ENCODE measurements at regions not wholly inside any gene's neighbourhood (a gene's known extent, or its start where the extent isn't known, plus 50 kb on each side); places are given as distances from the start of the nearest gene placed in this dataset.

DNA sequence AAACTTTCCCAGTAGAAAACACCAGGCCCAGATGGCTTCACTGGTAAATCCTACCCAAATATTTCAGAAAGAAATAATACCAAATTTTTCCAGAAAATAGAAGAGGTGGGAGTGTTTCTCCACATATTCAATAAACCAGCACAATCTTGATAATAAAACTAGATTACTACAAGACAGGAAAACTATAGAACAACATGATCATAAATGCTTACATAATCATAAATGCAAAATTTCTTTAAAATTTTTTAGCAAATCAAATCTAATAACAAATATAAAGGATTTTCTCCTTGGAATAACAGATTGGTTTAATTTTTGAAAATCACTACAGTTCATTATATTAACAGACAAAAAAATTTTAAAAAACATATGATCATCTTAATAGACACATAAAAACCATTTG is 294.5 kb downstream of the BCL11B start:
- Histone ChIP-seq H3K27me3 (ENCODE audit: control insufficient read depth in 5 of 5, insufficient read depth in 4 of 5, low read length in 5 of 5) (no peaks in the 10 kb centered on the region), H3K36me3 (ENCODE audit: control insufficient read depth in 5 of 5, insufficient read depth in 5 of 5, low read length in 5 of 5) (no peaks in the 10 kb centered on the region), H3K9me3 (ENCODE audit: control insufficient read depth in 5 of 5, low read length in 5 of 5) (peaks cover 0 to 9% (median 5%) of the 10 kb centered on the region in 5 donors), H3K27ac (ENCODE audit: low read depth, low read length) (no peak overlapping the region), H3K9ac (ENCODE audit: low read length in 5 of 5) (no peak overlapping the region), H3K4me3 (ENCODE audit: low read depth in 1 of 5, low read length in 5 of 5) (no peak overlapping the region), H3K4me1 (ENCODE audit: control insufficient read depth in 5 of 5, insufficient read depth in 5 of 5, low read length in 5 of 5) (no peaks in the 10 kb centered on the region)

DNA sequence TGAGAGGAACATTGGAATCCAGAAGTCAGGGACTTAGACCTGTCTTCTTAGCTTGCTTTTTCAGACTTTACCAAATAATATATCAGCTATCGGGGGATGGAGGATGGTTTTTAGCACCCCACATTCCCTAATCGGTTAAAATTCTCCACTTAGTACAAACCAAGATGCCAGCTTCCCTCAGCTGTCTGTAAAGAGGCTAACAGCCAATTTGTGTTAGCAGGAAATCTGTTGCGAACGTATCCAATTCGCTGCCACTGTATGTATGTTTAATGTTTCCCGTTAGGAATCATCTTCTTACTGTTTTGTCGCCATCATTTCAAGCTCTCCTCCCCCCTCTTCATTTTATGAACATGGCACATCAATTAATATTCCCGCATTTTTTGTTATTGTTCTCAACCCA is 289.0 kb downstream of the BCL11B start:
- Histone ChIP-seq H3K9me3 (ENCODE audit: control insufficient read depth in 5 of 5, low read length in 5 of 5) (peaks cover 0 to 7% (median 5%) of the 10 kb centered on the region in 5 donors), H3K4me3 (ENCODE audit: low read depth in 1 of 5, low read length in 5 of 5) (no peak overlapping the region), H3K9ac (ENCODE audit: low read length in 5 of 5) (no peak overlapping the region), H3K36me3 (ENCODE audit: control insufficient read depth in 5 of 5, insufficient read depth in 5 of 5, low read length in 5 of 5) (no peaks in the 10 kb centered on the region), H3K4me1 (ENCODE audit: control insufficient read depth in 5 of 5, insufficient read depth in 5 of 5, low read length in 5 of 5) (no peaks in the 10 kb centered on the region), H3K27me3 (ENCODE audit: control insufficient read depth in 5 of 5, insufficient read depth in 4 of 5, low read length in 5 of 5) (no peaks in the 10 kb centered on the region), H3K27ac (ENCODE audit: low read depth, low read length) (no peak overlapping the region)

DNA sequence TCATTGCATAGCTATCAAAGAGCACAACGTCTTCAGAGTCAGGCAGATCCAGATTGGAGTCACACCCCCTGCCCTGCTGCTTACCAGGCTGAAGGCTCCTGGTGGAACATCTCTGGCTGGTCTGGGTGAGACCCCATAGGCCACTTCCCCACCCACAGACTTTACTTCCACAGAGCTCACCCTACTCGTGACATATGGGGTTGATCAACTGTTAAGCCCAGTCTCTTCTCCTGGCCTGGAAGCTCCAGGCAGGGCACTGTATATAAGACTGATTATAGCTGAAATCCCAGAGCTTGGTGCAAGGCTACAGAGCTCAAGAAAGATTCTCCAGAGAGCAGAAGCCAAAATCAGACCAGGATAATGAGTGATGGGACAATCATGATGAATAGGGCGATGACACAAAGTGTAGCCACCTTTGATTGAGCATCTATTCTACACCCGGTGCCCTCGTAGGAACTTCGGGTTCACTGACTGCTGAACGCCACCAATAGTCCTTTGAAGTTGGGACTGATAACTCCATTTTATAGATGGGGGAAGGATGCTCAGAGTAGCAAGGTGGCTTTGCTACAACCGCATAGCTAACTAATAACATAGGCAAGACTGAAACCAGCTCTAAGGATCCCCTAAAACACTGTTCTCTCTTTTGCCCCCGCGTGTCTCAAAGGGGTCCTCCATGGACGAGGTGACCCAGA is 287.8 kb downstream of the BCL11B start:
- no peaks in the 10 kb centered on the region for H3K4me1 ChIP-seq (ENCODE audit: control insufficient read depth in 5 of 5, insufficient read depth in 5 of 5, low read length in 5 of 5)
- H3K9ac ChIP-seq (ENCODE audit: low read length in 5 of 5): no peak overlapping the region
- no peaks in the 10 kb centered on the region for H3K27me3 ChIP-seq (ENCODE audit: control insufficient read depth in 5 of 5, insufficient read depth in 4 of 5, low read length in 5 of 5)
- no peak overlapping the region for H3K27ac ChIP-seq (ENCODE audit: low read depth, low read length)
- H3K9me3 ChIP-seq (ENCODE audit: control insufficient read depth in 5 of 5, low read length in 5 of 5): peaks cover 0 to 2% (median 0%) of the 10 kb centered on the region in 5 donors
- no peaks in the 10 kb centered on the region for H3K36me3 ChIP-seq (ENCODE audit: control insufficient read depth in 5 of 5, insufficient read depth in 5 of 5, low read length in 5 of 5)
- H3K4me3 ChIP-seq (ENCODE audit: low read depth in 1 of 5, low read length in 5 of 5): no peak overlapping the region

DNA sequence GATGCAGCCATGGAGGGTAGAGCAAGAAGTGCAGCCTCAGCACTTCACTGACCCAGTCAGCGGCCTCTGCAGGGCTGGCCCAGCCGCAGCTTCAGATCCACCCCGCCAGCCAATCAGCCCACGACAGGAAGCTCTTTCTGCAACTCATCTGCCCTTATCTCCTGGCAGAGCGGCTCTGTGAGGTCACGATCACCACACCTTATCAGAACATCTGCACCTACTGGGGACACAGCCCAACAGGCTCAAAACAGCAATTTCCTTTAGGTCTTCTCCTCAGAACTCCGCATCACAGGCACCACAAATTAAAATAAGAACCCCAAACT is 287.3 kb downstream of the BCL11B start:
- no peaks in the 10 kb centered on the region for H3K36me3 ChIP-seq (ENCODE audit: control insufficient read depth in 5 of 5, insufficient read depth in 5 of 5, low read length in 5 of 5)
- no peaks in the 10 kb centered on the region for H3K27me3 ChIP-seq (ENCODE audit: control insufficient read depth in 5 of 5, insufficient read depth in 4 of 5, low read length in 5 of 5)
- no peaks in the 10 kb centered on the region for H3K9me3 ChIP-seq (ENCODE audit: control insufficient read depth in 5 of 5, low read length in 5 of 5)
- no peaks in the 10 kb centered on the region for H3K4me1 ChIP-seq (ENCODE audit: control insufficient read depth in 5 of 5, insufficient read depth in 5 of 5, low read length in 5 of 5)
- H3K27ac ChIP-seq (ENCODE audit: low read depth, low read length): no peak overlapping the region
- H3K4me3 ChIP-seq (ENCODE audit: low read depth in 1 of 5, low read length in 5 of 5): no peak overlapping the region
- no peak overlapping the region for H3K9ac ChIP-seq (ENCODE audit: low read length in 5 of 5)

DNA sequence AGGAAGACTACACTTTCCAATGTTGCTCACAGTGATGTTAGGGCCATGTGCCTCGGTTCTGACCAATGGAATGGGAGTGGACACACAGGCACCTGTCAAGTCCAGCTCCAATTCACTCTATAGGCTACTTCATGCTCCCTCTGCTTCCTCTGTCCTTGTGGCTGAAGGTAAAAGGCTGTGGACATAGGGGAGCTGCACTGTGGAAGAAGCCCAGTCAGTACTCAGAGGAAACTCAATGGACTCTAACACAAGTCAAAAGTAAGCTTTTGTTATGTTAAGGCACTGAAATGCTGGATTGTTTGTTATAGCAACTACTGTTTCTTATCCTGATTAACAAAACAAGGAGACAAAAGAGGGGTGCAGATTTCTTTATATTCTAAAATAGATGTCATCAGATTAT is 278.2 kb downstream of the BCL11B start:
- peaks cover 0 to 4% (median 0%) of the 10 kb centered on the region in 5 donors for H3K9me3 ChIP-seq (ENCODE audit: control insufficient read depth in 5 of 5, low read length in 5 of 5)
- no peak overlapping the region for H3K9ac ChIP-seq (ENCODE audit: low read length in 5 of 5)
- no peaks in the 10 kb centered on the region for H3K36me3 ChIP-seq (ENCODE audit: control insufficient read depth in 5 of 5, insufficient read depth in 5 of 5, low read length in 5 of 5)
- no peak overlapping the region for H3K4me3 ChIP-seq (ENCODE audit: low read depth in 1 of 5, low read length in 5 of 5)
- H3K4me1 ChIP-seq (ENCODE audit: control insufficient read depth in 5 of 5, insufficient read depth in 5 of 5, low read length in 5 of 5): no peaks in the 10 kb centered on the region
- peaks cover 0 to 4% (median 0%) of the 10 kb centered on the region in 5 donors for H3K27me3 ChIP-seq (ENCODE audit: control insufficient read depth in 5 of 5, insufficient read depth in 4 of 5, low read length in 5 of 5)
- no peak overlapping the region for H3K27ac ChIP-seq (ENCODE audit: low read depth, low read length)

DNA sequence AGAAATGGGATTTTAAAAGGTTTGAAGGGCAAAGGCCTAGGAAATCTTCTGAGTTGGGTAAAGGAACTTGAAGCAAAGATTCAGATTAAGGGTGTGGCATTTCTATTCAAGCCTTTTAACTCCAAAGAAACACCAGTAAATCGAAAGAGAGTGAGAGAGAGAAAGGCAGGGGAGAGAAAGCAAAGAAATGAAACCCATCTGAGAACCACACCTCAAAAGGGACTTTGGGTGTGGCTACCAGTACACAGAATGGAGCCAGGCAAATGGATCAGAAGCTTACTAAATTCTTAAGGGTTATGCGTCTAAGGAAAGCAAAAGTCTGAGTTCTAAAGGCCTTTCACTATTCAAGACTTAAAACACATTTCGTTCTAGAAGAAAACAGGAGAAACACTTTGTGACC is 277.4 kb downstream of the BCL11B start:
- H3K9me3 ChIP-seq (ENCODE audit: control insufficient read depth in 5 of 5, low read length in 5 of 5): peaks cover 0 to 4% (median 0%) of the 10 kb centered on the region in 5 donors
- no peak overlapping the region for H3K27ac ChIP-seq (ENCODE audit: low read depth, low read length)
- H3K9ac ChIP-seq (ENCODE audit: low read length in 5 of 5): no peak overlapping the region
- no peaks in the 10 kb centered on the region for H3K4me1 ChIP-seq (ENCODE audit: control insufficient read depth in 5 of 5, insufficient read depth in 5 of 5, low read length in 5 of 5)
- H3K4me3 ChIP-seq (ENCODE audit: low read depth in 1 of 5, low read length in 5 of 5): no peak overlapping the region
- no peaks in the 10 kb centered on the region for H3K36me3 ChIP-seq (ENCODE audit: control insufficient read depth in 5 of 5, insufficient read depth in 5 of 5, low read length in 5 of 5)
- peaks cover 0 to 4% (median 0%) of the 10 kb centered on the region in 5 donors for H3K27me3 ChIP-seq (ENCODE audit: control insufficient read depth in 5 of 5, insufficient read depth in 4 of 5, low read length in 5 of 5)

DNA sequence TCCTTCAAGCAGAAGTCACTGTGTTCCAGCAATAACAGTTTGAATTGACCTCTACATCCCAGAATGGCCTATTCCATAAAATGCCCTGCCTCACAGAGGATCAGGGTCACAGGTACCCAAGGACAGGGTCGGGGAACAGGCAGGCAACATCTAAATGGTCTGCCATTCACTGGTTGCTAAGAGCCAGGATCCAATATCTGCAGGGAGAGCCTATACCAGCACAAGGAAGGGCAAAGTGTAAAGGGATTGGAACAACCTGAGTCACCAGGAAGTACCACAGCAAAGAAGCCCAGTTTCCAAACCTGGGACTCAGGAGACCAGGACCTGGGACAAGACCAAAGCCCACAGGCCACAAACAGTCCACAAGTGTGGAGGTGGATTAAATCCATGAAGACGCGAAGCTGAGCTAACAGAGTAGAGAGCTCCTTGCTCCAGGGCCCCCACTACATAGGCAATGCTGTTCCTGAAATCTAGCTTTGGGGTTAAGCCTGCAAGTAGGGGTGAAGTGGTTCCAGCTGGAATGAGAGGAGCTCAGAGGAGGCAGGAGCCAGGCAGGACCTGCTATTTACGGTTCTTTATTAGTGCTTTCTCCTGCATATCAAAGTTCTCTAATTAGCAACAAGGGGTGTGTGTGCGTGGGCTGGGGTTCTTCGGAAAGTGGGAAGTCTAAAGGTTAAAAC is 274.3 kb downstream of the BCL11B start:
- H3K4me3 ChIP-seq (ENCODE audit: low read depth in 1 of 5, low read length in 5 of 5): no peak overlapping the region
- peaks cover 0 to 4% (median 0%) of the 10 kb centered on the region in 5 donors for H3K27me3 ChIP-seq (ENCODE audit: control insufficient read depth in 5 of 5, insufficient read depth in 4 of 5, low read length in 5 of 5)
- H3K36me3 ChIP-seq (ENCODE audit: control insufficient read depth in 5 of 5, insufficient read depth in 5 of 5, low read length in 5 of 5): no peaks in the 10 kb centered on the region
- peaks cover 0 to 4% (median 0%) of the 10 kb centered on the region in 5 donors for H3K9me3 ChIP-seq (ENCODE audit: control insufficient read depth in 5 of 5, low read length in 5 of 5)
- no peak overlapping the region for H3K9ac ChIP-seq (ENCODE audit: low read length in 5 of 5)
- H3K4me1 ChIP-seq (ENCODE audit: control insufficient read depth in 5 of 5, insufficient read depth in 5 of 5, low read length in 5 of 5): no peaks in the 10 kb centered on the region
- no peak overlapping the region for H3K27ac ChIP-seq (ENCODE audit: low read depth, low read length)

DNA sequence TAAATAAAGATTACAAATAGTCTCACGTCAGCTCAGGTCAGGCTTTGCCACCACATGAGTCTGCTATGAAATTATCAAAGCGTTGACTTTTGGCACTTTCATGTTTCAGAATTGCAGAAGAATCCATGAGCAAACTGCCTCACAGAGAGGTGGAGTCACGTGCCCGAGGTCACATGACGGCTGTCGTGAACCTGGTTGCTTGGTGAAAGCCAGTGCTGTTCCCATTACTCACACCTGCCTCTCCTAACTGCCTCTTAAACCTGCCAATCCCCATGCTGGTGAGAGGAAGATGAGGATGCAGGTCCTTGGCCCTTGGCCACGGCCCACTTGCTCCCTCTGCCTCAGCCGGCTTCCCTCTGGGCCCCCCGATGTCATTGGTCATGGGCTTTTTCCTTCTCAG is 272.7 kb downstream of the BCL11B start:
- Histone ChIP-seq H3K27ac (ENCODE audit: low read depth, low read length) (no peak overlapping the region), H3K27me3 (ENCODE audit: control insufficient read depth in 5 of 5, insufficient read depth in 4 of 5, low read length in 5 of 5) (peaks cover 0 to 3% (median 0%) of the 10 kb centered on the region in 5 donors), H3K36me3 (ENCODE audit: control insufficient read depth in 5 of 5, insufficient read depth in 5 of 5, low read length in 5 of 5) (no peaks in the 10 kb centered on the region), H3K4me1 (ENCODE audit: control insufficient read depth in 5 of 5, insufficient read depth in 5 of 5, low read length in 5 of 5) (no peaks in the 10 kb centered on the region), H3K9ac (ENCODE audit: low read length in 5 of 5) (no peak overlapping the region), H3K9me3 (ENCODE audit: control insufficient read depth in 5 of 5, low read length in 5 of 5) (no peaks in the 10 kb centered on the region), H3K4me3 (ENCODE audit: low read depth in 1 of 5, low read length in 5 of 5) (no peak overlapping the region)

DNA sequence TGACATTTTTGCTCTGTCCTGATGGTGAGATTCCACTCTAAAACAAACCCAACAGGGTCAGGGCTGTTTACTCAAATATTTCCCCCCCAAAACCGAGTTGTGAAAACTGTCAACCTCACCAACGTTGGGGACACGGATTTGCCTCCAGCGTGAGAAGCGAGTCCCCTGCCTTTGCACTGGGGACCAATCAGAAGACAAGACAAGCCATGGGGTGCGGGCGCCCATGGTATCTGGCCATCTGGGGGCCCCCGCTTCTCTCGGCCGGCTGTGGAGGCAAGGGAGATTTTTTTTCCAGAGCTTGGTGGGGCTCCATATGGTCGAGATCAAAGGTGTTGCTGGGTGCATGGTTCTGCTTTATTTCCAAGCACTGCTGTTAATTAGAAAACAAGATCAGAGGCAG is 272.1 kb downstream of the BCL11B start:
- Histone ChIP-seq H3K9ac (ENCODE audit: low read length in 5 of 5) (no peak overlapping the region), H3K36me3 (ENCODE audit: control insufficient read depth in 5 of 5, insufficient read depth in 5 of 5, low read length in 5 of 5) (no peaks in the 10 kb centered on the region)

DNA sequence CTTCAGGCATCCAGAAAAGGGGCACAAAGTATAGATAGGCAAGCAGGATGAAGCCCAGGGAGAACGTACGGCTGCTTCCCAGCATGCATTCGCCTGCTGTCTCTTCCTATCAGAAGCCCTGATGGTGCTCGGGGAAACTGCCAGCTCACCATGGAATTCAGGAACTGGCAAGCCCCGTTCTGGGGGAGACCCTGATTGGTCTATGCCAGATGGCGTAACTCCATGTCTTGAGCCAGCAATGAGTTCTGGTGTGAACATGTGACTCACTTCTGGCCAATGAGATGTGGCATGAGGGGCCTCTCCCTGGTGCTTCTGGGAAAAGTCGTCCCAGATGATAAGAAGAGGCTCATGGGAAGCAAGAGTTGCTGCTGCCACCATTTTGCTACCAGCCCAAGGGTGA is 270.8 kb downstream of the BCL11B start:
- H3K4me1 ChIP-seq (ENCODE audit: control insufficient read depth in 5 of 5, insufficient read depth in 5 of 5, low read length in 5 of 5): no peaks in the 10 kb centered on the region

More for the DNA sequence above, 272.1 kb downstream of the BCL11B start:
- Histone ChIP-seq H3K27ac (ENCODE audit: low read depth, low read length) (no peak overlapping the region), H3K27me3 (ENCODE audit: control insufficient read depth in 5 of 5, insufficient read depth in 4 of 5, low read length in 5 of 5) (peaks cover 0 to 3% (median 0%) of the 10 kb centered on the region in 5 donors), H3K4me1 (ENCODE audit: control insufficient read depth in 5 of 5, insufficient read depth in 5 of 5, low read length in 5 of 5) (no peaks in the 10 kb centered on the region), H3K4me3 (ENCODE audit: low read depth in 1 of 5, low read length in 5 of 5) (no peak overlapping the region), H3K9me3 (ENCODE audit: control insufficient read depth in 5 of 5, low read length in 5 of 5) (no peaks in the 10 kb centered on the region)

More for the DNA sequence above, 270.8 kb downstream of the BCL11B start:
- Histone ChIP-seq H3K27me3 (ENCODE audit: control insufficient read depth in 5 of 5, insufficient read depth in 4 of 5, low read length in 5 of 5) (peaks cover 0 to 3% (median 0%) of the 10 kb centered on the region in 5 donors), H3K4me3 (ENCODE audit: low read depth in 1 of 5, low read length in 5 of 5) (no peak overlapping the region), H3K36me3 (ENCODE audit: control insufficient read depth in 5 of 5, insufficient read depth in 5 of 5, low read length in 5 of 5) (no peaks in the 10 kb centered on the region), H3K9me3 (ENCODE audit: control insufficient read depth in 5 of 5, low read length in 5 of 5) (no peaks in the 10 kb centered on the region), H3K9ac (ENCODE audit: low read length in 5 of 5) (no peak overlapping the region), H3K27ac (ENCODE audit: low read depth, low read length) (no peak overlapping the region)

All from subcutaneous abdominal adipose tissue (tissue), 5 donors.